GM23248 (cell line): ENCODE measurements at regions not wholly inside any gene's neighbourhood (a gene's known extent, or its start where the extent isn't known, plus 50 kb on each side); places are given as distances from the start of the nearest gene placed in this dataset.
"Not testable (repeated sequence)": the region's sequence is repeated elsewhere in the genome, so short reads cannot be mapped to it uniquely, and the experiment has no call there.

Source experiments
- DNase-seq: peaks from one replicate; pipeline ENCODE4 v3.0.0-alpha.2; 2015
- H2AFZ ChIP-seq: fragments of 200-600 bp; sonication (generic); 2 replicates; pipeline ENCODE4 v1.6.1; 2016; ENCODE audit warnings: antibody characterized with exemption
- H3F3A ChIP-seq: fragments of 200-600 bp; sonication (generic); 2 replicates; pipeline ENCODE4 v1.6.1; 2016; ENCODE audit warnings: mild to moderate bottlenecking, antibody characterized with exemption, mixed run types; ENCODE audit not compliant: insufficient read depth
- H3K27ac ChIP-seq: fragments of 200-600 bp; sonication (generic); 2 replicates; pipeline ENCODE4 v1.5.1; 2016; ENCODE audit warnings: mild to moderate bottlenecking
- H3K27me3 ChIP-seq: fragments of 200-600 bp; sonication (generic); replicated peaks from 2 replicates; pipeline ENCODE4 v1.6.1; 2016; ENCODE audit warnings: mild to moderate bottlenecking; ENCODE audit not compliant: insufficient read depth
- H3K36me3 ChIP-seq: fragments of 200-600 bp; sonication (generic); 2 replicates; pipeline ENCODE4 v1.6.1; 2016; ENCODE audit warnings: low read depth, mild to moderate bottlenecking
- H3K4me1 ChIP-seq: fragments of 200-600 bp; sonication (generic); 2 replicates; pipeline ENCODE4 v1.6.1; 2016; ENCODE audit warnings: mild to moderate bottlenecking; ENCODE audit not compliant: insufficient read depth
- H3K4me2 ChIP-seq: fragments of 200-600 bp; sonication (generic); one replicate; pipeline ENCODE4 v1.6.1; 2016; ENCODE audit warnings: mild to moderate bottlenecking; ENCODE audit not compliant: unreplicated experiment
- H3K4me3 ChIP-seq: fragments of 200-600 bp; sonication (generic); 2 replicates; pipeline ENCODE4 v1.5.1; 2016; ENCODE audit warnings: mild to moderate bottlenecking
- H3K79me2 ChIP-seq: fragments of 200-600 bp; sonication (generic); 2 replicates; pipeline ENCODE4 v1.6.1; 2016; ENCODE audit warnings: mild to moderate bottlenecking; ENCODE audit not compliant: insufficient read depth
- H3K9ac ChIP-seq: fragments of 200-600 bp; sonication (generic); 2 replicates; pipeline ENCODE4 v1.6.1; 2016; ENCODE audit warnings: mild to moderate bottlenecking
- H3K9me2 ChIP-seq: fragments of 200-600 bp; sonication (generic); 2 replicates; pipeline ENCODE4 v1.6.1; 2016; ENCODE audit warnings: mixed run types, mild to moderate bottlenecking, moderate library complexity; ENCODE audit not compliant: insufficient read depth
- H3K9me3 ChIP-seq: fragments of 200-600 bp; sonication (generic); one replicate; pipeline ENCODE4 v1.6.1; 2017; ENCODE audit warnings: low read depth
- H4K20me1 ChIP-seq: fragments of 200-600 bp; sonication (generic); 2 replicates; pipeline ENCODE4 v1.6.0; 2016; ENCODE audit not compliant: insufficient read depth
- EZH2 ChIP-seq: fragments of 200-600 bp; sonication (generic); IDR thresholded peaks from 2 replicates; pipeline ENCODE4 v1.6.1; 2018; ENCODE audit warnings: antibody characterized with exemption, mild to moderate bottlenecking; ENCODE audit not compliant: insufficient read depth, poor library complexity, severe bottlenecking
- EZH2phosphoT487 ChIP-seq: fragments of 200-600 bp; sonication (generic); IDR thresholded peaks from 2 replicates; pipeline ENCODE4 v1.6.1; 2018; ENCODE audit warnings: antibody characterized with exemption, moderate library complexity, mild to moderate bottlenecking, low read depth; ENCODE audit not compliant: insufficient read depth
- WGBS, 2 experiments: methylation state at CpG; one replicate each; pipeline ENCODE4 v1.1.6; 2015 to 2017; ENCODE audit warnings: low lambda C conversion rate in 2 of 2, low coverage in 1 of 2; ENCODE audit errors: missing lambda C conversion rate in 2 of 2; 5-methylcytosine and 5-hydroxymethylcytosine counted together
- in situ Hi-C: fragments of 300-500 bp; cut with MboI; formaldehyde crosslinking; loops from 2 replicates; pipeline ENCODE4 v1.15.0; 2020

DNA sequence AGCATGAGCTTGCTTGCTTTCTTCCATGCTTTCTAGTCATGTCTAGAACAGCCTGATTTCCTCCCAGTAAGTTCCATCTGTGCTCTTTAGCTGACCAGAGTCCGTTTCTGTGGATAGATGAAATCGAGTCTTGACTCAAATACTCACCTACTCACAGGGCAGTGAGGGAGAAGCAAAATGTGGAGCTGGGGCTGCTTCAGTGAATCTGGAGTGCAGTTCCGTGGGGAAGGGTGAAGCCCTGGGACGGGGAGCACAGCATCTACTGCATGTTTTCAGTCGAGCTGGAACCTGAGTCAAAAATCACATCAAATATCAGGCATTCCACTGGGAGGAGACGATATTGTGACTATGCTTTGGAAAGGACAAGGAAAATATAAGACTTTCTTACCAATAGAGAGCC is 70.3 kb upstream of the PRMT8 start:
- Histone ChIP-seq H3K36me3 (no peaks in the 10 kb centered on the region), H3K9me3 (no peaks in the 10 kb centered on the region), H3K27ac (no peak overlapping the region), H3K79me2 (no peaks in the 10 kb centered on the region), H3K4me2 (no peak overlapping the region), H3K27me3 (peaks cover 8% of the 10 kb centered on the region), H3K4me1 (no peaks in the 10 kb centered on the region), H3K9ac (no peak overlapping the region), H3K9me2 (no peaks in the 10 kb centered on the region), H2AFZ (no peak overlapping the region), H4K20me1 (no peaks in the 10 kb centered on the region), H3F3A (no peaks in the 10 kb centered on the region), H3K4me3 (no peak overlapping the region)
- in situ Hi-C loops = no loop called here
- no peak for DNase-seq
- 15 to 24% methylated on average over 6 of the region's 6 CpGs for WGBS, 2 experiments
- no peak for TF ChIP-seq EZH2
- TF ChIP-seq EZH2phosphoT487 = no peak

DNA sequence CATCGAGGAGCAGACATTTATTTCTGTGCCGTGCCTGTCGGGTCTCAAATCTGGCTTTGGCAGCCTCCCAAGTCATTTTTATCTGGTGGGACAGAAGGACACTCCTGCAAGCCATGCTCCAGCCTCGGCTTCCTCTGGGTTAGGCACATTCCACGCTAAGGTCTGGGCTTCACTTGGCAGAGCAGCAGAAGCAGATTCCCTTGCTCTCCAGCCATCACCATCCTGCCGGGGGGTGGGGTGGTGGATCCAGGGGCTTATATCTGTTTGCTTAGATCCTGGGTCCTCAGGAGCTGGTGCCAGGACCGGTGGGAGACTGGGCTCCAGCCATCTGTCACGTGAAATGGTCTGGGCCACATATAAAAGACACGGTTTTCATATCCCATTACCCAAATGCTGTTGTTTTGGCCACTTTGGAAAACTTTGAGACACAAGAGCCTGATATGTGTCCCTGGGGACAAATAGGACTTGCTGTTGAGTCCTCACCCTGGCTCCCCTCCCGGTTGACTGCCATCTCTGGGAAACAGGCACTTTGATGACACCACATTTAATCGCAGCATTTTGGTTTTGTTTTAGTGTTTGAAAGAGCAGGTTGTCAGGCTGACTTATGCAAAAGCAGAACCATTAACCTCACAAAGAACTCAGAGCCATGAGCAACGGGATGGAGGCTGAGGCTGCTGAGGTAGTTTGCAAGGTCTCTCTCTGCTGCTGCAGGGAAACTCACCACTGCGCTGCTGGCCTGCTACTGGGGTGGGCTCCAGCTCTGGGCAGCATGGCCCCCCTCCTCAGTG is 69.6 kb upstream of the PRMT8 start:
- H3K79me2 ChIP-seq = no peaks in the 10 kb centered on the region
- H3K4me3 ChIP-seq = no peak overlapping the region
- H3K36me3 ChIP-seq = no peaks in the 10 kb centered on the region
- peaks cover 8% of the 10 kb centered on the region for H3K27me3 ChIP-seq
- H3F3A ChIP-seq = no peaks in the 10 kb centered on the region
- no peak overlapping the region for H2AFZ ChIP-seq
- no peak overlapping the region for H3K27ac ChIP-seq
- in situ Hi-C loops = no loop called here
- no peak overlapping the region for H3K9ac ChIP-seq
- H3K4me2 ChIP-seq = no peak overlapping the region
- no peaks in the 10 kb centered on the region for H4K20me1 ChIP-seq
- TF ChIP-seq EZH2 (no peak), EZH2phosphoT487 (no peak)
- DNase-seq = no peak
- no peaks in the 10 kb centered on the region for H3K4me1 ChIP-seq
- no peaks in the 10 kb centered on the region for H3K9me2 ChIP-seq
- 20% methylated on average over 13 of the region's 13 CpGs for WGBS, 2 experiments
- H3K9me3 ChIP-seq = no peaks in the 10 kb centered on the region

DNA sequence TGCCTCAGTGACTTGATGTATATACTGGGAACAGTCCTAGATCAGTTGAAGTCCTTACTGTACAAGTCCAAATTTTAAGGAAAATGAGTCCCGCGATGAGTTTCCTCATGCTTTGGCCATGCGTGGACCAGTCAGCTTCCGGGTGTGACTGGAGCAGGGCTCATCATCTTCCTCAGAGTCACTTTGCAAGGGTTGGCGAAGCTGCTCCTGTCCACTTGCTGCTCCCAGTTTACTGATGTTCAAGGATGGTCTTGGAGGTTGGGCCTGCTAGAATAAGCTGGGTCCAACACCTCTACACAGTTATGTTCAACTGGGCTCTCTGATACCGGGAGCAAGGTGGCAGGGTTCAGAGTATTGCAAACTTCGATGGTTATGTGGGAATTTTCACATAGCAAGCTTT is 66.2 kb upstream of the PRMT8 start:
- H4K20me1 ChIP-seq, H3K4me3 ChIP-seq, H2AFZ ChIP-seq, H3K4me2 ChIP-seq, H3K36me3 ChIP-seq, H3K4me1 ChIP-seq, in situ Hi-C loops, DNase-seq, H3F3A ChIP-seq, H3K27ac ChIP-seq, H3K9me3 ChIP-seq, H3K9me2 ChIP-seq, H3K9ac ChIP-seq, H3K79me2 ChIP-seq: not testable (repeated sequence)
- peaks cover 13% of the 10 kb centered on the region for H3K27me3 ChIP-seq
- 46 to 48% methylated on average over 7 of the region's 7 CpGs for WGBS, 2 experiments

DNA sequence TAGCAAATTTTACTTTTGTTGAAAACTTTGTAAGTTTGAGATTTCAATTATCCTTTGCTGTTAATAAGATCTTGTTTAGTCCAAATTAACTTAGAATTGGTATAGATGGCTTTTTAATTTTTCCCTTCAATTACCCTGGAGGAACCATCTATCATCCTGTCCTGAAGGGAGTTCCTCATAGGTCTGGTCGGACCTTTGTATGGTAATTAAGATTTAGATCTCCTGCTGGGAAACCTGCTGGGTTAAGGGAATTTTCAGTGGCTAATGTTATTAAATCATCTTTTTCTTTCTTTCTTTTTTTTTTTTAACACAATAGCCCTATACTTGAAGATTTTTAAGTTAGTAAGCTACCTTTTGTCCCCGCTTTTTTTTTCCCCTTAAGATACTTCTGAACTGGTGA is 63.0 kb upstream of the PRMT8 start:
- Histone ChIP-seq H3K79me2 (no peaks in the 10 kb centered on the region), H3K27me3 (peaks cover 17% of the 10 kb centered on the region), H3K4me1 (no peaks in the 10 kb centered on the region), H4K20me1 (no peaks in the 10 kb centered on the region), H3K9me2 (no peaks in the 10 kb centered on the region), H3K4me3 (no peak overlapping the region), H3K27ac (no peak overlapping the region), H3F3A (no peaks in the 10 kb centered on the region), H3K4me2 (no peak overlapping the region), H3K9me3 (no peaks in the 10 kb centered on the region), H2AFZ (no peak overlapping the region), H3K9ac (no peak overlapping the region), H3K36me3 (no peaks in the 10 kb centered on the region)
- TF ChIP-seq EZH2 (no peak), EZH2phosphoT487 (no peak)
- WGBS, 2 experiments = 28 to 32% methylated on average over 2 of the region's 2 CpGs
- in situ Hi-C loops = no loop called here
- DNase-seq = no peak

DNA sequence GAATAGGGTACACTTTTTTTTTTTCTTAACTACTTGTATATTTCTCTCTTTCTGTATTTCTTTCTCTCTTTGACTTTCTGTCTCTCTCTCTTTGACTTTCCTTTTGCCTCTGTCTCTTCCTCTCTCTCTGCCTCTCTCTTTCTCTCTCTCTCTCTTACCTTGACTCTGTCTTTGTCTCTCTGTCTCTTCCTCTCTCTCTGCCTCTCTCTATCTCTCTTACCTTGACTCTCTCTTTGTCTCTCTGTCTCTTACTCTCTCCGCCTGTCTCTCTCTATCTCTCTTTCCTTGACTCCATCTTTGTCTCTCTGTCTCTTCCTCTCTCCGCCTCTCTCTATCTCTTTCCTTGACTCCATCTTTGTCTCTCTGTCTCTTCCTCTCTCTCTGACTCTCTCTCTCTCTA is 62.4 kb upstream of the PRMT8 start:
- no peak overlapping the region for H2AFZ ChIP-seq
- H3K9me2 ChIP-seq = no peaks in the 10 kb centered on the region
- DNase-seq = no peak
- no peak overlapping the region for H3K4me2 ChIP-seq
- H4K20me1 ChIP-seq = no peaks in the 10 kb centered on the region
- no peaks in the 10 kb centered on the region for H3F3A ChIP-seq
- no peaks in the 10 kb centered on the region for H3K79me2 ChIP-seq
- H3K27me3 ChIP-seq = peaks cover 17% of the 10 kb centered on the region
- H3K4me1 ChIP-seq = no peaks in the 10 kb centered on the region
- H3K4me3 ChIP-seq = no peak overlapping the region
- no peak overlapping the region for H3K27ac ChIP-seq
- H3K9me3 ChIP-seq = no peaks in the 10 kb centered on the region
- WGBS, 2 experiments = 69 to 80% methylated on average over 2 of the region's 2 CpGs
- in situ Hi-C loops = no loop called here
- H3K9ac ChIP-seq = no peak overlapping the region
- TF ChIP-seq EZH2 (no peak), EZH2phosphoT487 (no peak)
- H3K36me3 ChIP-seq = no peaks in the 10 kb centered on the region

DNA sequence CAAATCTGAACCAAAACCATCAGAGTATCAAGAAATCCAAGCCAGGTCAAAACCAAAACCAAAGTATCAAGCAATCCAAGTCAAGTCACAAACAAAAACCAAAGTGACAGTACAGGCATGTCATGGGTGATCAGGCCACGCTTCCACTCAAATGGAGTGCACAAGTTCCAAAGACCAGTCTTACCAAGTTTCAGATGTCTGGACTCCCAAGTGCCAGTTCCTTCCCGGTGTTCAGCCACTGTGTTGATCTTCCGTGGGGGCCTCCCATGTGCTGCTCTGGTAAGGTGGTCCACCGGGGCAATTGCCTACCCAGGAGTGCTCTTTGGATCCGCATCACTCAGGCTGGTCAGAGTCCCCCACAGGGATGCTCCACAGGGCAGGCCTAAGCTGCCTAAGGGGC is 61.5 kb upstream of the PRMT8 start:
- WGBS, 2 experiments = 57 to 67% methylated on average over 5 of the region's 5 CpGs
- H3K27ac ChIP-seq, H3K9me2 ChIP-seq, H3K4me3 ChIP-seq, H3K79me2 ChIP-seq, H3K9me3 ChIP-seq, H3K4me1 ChIP-seq, H3K36me3 ChIP-seq, H3K9ac ChIP-seq, H2AFZ ChIP-seq, H3F3A ChIP-seq, H3K4me2 ChIP-seq, DNase-seq, in situ Hi-C loops, H4K20me1 ChIP-seq: not testable (repeated sequence)
- H3K27me3 ChIP-seq = peaks cover 14% of the 10 kb centered on the region
